Fibroblast of villous mesenchyme (primary cell): ENCODE measurements at regions not wholly inside any gene's neighbourhood (a gene's known extent, or its start where the extent isn't known, plus 50 kb on each side); places are given as distances from the start of the nearest gene placed in this dataset.
"Not testable (repeated sequence)": the region's sequence is repeated elsewhere in the genome, so short reads cannot be mapped to it uniquely, and the experiment has no call there.

Source experiments
- DNase-seq: peaks from one replicate; pipeline ENCODE4 v3.0.0-alpha.2; 2010; ENCODE audit warnings: low read depth
- H3K4me3 ChIP-seq: 2 replicates; pipeline ENCODE4 v1.5.1; 2011; ENCODE audit warnings: low read depth, mild to moderate bottlenecking, low read length
- TF ChIP-seq, protein P1 (sequence below): IDR thresholded peaks from 2 replicates; pipeline ENCODE4 v1.5.1; 2012; ENCODE audit warnings: low read depth, mild to moderate bottlenecking, low read length; ENCODE audit not compliant: insufficient read depth

DNA sequence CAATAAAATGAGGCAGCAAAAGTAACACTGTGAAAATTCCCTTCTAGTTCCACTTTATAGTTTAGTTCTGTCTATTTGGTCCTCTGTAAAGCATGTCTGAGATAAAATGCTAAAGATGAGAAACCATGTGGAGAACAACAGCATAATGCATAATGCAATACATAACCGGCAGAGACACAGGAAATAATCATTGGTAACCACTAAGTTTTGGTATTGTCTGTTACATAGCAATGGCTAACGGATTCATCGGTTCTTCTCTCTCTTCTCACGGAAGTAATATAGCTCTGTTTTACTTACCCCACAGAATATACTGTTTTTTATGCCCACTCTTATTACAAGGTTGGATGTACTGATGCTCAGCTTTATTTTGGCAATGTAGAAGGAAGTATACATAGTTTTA, 158.9 kb downstream of the FAM174A start:
- no peak overlapping the region for H3K4me3 ChIP-seq
- TF ChIP-seq, protein P1, sequence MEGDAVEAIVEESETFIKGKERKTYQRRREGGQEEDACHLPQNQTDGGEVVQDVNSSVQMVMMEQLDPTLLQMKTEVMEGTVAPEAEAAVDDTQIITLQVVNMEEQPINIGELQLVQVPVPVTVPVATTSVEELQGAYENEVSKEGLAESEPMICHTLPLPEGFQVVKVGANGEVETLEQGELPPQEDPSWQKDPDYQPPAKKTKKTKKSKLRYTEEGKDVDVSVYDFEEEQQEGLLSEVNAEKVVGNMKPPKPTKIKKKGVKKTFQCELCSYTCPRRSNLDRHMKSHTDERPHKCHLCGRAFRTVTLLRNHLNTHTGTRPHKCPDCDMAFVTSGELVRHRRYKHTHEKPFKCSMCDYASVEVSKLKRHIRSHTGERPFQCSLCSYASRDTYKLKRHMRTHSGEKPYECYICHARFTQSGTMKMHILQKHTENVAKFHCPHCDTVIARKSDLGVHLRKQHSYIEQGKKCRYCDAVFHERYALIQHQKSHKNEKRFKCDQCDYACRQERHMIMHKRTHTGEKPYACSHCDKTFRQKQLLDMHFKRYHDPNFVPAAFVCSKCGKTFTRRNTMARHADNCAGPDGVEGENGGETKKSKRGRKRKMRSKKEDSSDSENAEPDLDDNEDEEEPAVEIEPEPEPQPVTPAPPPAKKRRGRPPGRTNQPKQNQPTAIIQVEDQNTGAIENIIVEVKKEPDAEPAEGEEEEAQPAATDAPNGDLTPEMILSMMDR, result no peak
- DNase-seq, result no peak

DNA sequence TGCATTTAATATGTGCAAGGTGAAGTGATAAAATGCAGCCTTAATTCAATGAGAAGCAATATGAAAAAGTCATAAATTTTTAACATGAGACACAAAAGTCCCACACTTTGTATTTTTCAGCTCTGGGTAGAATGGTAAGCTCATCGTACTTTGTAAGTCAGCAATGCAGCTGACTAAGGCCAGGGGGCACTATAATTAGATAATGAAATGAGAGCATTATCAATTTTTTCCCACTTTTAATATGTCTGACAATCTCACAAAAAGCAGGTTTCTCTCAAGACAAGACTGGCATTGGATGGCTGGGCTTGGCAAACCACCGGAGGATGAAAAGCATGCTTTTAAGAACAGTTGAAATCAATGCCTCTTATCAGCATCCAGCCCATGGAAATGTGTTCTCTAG, 162.8 kb downstream of the FAM174A start:
- TF ChIP-seq, protein P1, result peak; percentile 32

DNA sequence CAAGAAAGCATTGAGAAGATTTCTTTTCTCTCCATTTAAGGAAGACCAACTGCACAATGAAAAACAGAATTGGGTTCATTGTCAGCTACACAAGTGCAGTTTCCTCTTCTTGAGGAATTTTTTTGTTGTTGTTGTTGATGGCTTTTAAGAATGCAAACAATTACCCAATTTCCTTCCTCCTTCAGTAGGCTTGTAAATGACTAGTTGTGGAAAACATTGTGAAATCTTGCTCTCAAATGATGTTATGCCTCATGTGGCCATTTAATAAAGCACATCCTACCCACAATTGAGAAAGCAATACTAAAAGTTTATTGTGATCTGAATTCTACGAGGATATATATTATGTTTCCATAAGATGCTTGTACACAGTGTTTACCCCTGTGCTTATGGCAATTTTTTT, 171.6 kb downstream of the FAM174A start:
- TF ChIP-seq, protein P1, result peak; percentile 52
- DNase-seq, result peak; percentile 91
- H3K4me3 ChIP-seq, result no peak overlapping the region

More for the DNA sequence above, 162.8 kb downstream of the FAM174A start:
- DNase-seq, result no peak
- no peak overlapping the region for H3K4me3 ChIP-seq

DNA sequence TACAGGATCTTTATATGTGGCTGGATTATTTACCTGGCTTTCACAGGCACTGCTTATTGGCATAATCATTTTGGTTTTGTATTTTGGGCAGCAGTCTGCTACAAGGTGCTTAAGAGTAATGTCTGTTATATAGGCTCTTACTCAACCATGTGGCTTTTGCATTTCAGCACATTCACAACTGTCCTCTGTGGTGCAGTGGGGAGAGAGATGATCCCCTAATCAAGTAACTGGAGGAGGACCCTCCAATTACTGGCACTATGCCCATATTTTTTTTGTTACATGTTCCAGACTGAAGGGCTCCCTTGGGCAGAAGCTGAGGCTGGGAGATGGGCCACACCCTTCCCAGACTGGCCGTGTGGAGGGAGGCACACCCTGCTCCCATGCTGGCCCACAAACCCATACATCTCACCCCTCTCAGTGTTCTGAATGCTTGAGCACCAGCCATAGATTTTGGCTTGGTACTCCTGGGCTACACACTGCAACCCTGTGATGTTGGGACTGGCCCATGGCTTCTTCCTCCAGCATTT, 173.5 kb downstream of the FAM174A start:
- TF ChIP-seq, protein P1, result no peak
- no peak overlapping the region for H3K4me3 ChIP-seq
- DNase-seq, result no peak

DNA sequence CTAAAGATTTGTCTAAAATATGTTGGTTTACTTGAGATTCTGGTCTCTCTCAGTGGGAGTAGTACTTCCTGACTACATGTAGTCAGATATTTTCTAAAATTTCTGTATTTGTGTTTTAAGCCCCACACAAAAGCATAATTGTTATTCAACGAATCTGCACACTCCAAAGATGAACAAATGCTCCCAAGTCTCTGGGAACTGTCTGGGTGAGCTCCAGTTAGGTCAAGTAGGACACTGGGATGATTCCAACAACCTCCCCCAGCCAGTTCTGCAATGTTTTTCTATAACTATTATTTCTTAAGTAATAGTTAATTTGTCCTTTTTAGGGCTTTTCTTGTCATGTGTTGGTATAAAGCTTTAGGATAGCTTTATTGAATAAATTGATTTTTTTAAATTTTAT, 174.6 kb downstream of the FAM174A start:
- peak; percentile 26 for DNase-seq
- TF ChIP-seq, protein P1, result no peak
- no peak overlapping the region for H3K4me3 ChIP-seq

DNA sequence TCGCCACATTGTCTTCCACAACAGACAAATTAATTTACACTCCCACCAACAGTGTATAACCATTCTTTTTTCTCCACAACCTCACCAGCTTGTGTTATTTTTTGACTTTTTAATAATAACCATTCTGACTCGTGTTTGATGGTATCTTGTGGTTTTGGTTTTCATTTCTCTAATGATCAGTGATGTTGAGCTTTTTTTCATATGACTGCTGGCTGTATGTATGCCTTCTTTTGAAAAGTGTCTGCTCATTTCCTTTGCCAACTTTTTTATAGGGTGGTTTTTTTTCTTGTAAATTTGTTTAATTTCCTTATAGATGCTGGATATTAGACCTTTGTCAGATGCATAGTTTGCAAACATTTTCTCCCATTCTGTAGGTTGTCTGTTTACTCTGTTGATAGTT, 179.6 kb downstream of the FAM174A start:
- DNase-seq, H3K4me3 ChIP-seq: not testable (repeated sequence)

DNA sequence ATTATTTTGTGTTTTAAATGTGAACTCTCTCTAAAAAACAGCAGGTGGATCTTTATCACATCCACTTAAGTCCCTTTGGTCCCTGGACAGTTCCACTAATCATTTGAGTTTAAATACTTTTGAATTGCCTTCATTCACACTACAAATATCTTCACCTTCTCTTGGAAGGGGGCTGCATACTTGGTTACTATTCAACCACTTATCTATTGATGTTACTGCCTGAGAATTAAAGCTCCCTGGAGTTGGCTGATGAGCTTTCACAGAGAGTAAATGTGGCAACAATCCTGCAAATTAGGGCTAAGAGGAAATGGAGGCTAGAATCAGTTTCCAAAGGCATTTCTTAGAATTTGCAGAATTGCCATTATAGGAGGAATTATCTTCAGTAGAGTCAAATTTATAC, 180.4 kb downstream of the ST8SIA4 start:
- no peak for DNase-seq
- H3K4me3 ChIP-seq, result no peak overlapping the region
- TF ChIP-seq, protein P1, result no peak
